ENCODE measurements at regions not wholly inside any gene's neighbourhood (a gene's known extent, or its start where the extent isn't known, plus 50 kb on each side); places are given as distances from the start of the nearest gene placed in this dataset.

- DNase-seq, result no peak
These were observed 177.3 kb upstream of the LYPLAL1 start for GRCh38 chr1:218996362-218996761.

GRCh38 chr1:219000005-219000404 is 173.7 kb upstream of the LYPLAL1 start:
- DNase-seq, result no peak

DNA sequence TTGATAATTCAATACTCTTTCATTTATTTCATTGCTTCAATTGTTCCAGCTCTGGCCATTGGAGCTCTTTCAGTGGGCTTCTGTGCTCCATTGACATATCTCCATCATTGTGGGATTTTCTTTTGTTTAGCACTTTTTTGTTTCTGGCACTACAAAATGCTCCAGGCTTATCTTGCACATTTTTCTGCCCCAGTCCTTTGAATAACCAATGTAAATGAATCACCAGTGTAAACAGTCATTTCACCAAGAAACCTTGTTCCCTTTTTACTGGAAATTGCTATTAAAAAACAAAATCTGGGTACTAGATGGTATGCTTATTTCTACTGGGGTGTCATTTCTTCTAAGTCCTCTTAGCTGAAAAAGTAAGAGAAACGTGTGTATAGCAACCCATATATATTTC is 173.0 kb upstream of the LYPLAL1 start:
- no peak for DNase-seq

DNA sequence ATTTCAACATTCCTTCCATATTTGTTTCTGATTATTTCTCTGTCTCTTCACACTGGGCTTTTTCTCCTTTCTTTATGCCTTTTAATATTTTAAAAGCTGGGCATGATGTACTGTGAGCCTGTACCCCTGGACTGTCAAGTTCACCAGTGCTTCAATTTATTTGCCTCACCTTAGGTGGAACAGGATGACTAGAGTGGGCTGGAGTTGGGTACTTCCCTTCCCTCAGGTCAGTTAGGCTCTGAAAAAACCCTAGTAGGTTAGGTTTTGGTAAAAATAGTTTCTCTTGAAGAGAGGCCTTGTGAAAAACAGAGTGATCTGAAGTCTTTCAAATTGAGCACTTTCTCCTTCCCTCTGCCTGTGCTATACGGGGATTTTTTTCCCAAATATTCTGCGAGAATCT is 163.0 kb upstream of the LYPLAL1 start:
- DNase-seq, result no peak

GRCh38 chr1:219020386-219020785 is 153.3 kb upstream of the LYPLAL1 start:
- no peak for DNase-seq

GRCh38 chr1:219020846-219021245 is 152.8 kb upstream of the LYPLAL1 start:
- no peak for DNase-seq

DNA sequence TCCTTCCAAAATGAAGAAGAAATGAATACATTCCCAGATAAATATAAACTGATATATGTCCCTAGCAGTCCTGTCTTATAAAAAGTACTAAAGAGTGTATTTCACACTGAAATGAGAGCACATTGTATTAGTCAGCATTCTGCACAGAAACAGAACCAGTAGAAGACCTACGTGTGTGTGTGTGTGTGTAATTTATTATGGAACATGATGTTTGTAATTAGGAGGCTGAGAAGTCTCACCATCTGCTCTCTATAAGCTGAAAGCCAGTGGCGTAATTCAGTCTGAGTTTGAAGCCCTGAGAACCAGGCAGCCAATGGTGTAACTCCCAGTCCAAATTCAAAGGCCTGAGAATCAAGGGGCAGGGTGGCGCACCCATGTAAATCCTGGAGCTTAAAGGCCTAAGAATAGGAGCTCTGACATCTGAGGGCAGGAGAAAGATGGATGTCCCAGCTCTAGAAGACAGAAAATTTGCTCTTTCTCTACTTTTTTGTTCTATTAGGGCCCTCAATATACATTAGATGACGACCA is 146.5 kb upstream of the LYPLAL1 start:
- no peak for DNase-seq

- DNase-seq, result no peak
These were observed 141.9 kb upstream of the LYPLAL1 start for GRCh38 chr1:219031809-219032208.

GRCh38 chr1:219038398-219038797 is 135.3 kb upstream of the LYPLAL1 start:
- DNase-seq, result no peak

DNA sequence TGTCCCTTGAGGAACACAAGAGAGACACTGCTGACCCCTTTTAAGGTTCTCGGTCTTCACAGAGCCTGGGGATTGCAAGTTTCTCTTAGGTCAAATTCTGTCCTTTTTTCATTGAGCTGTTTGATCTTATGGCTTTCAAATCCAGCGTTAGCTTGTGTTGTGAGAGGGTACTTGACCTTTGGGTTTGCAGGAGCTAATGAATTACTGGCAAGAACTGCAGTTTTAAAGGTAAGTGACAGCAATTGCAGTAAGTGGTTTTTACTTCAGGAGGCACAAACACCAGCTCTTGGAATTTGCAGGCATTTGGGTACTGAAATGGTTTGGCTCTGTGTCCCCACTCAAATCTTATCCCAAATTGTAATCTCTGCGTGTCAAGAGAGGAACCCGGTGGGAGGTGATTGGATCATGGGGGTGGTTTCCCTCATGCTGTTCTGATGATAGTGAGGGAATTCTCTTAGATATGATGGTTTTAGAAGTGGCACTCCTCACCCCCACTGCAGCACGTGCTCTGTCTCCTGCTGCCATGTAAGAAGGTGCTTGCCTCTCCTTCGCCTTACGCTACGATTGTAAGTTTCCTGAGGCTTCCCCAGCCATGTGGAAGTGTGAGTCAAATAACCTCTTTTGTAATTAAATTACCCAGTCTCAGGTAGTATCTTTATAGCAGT is 134.5 kb upstream of the LYPLAL1 start:
- no peak for DNase-seq

DNA sequence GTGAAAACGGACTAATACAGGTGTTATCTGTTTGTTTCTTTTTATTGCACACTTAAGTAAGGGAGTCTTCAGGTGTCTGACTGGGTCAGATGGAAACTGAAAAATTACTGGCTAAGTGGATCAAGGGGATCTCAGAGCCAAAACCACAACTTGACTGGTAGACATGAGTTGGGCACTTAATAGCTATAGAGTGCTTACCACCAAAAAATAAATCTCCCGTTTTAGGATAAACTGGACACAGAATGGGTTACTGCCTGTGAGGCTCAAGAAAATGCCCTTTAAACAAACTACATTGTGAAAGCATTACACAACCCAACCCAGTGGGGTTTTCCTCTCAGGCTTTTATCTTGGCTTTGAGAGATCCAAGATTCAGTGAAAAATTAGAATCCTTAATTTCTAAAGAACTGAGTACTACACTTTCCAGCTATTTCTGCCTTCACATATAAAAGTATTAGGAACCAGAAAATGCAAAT is 134.0 kb upstream of the LYPLAL1 start:
- no peak for DNase-seq

GRCh38 chr1:219040291-219040690 is 133.4 kb upstream of the LYPLAL1 start:
- DNase-seq, result no peak

DNA sequence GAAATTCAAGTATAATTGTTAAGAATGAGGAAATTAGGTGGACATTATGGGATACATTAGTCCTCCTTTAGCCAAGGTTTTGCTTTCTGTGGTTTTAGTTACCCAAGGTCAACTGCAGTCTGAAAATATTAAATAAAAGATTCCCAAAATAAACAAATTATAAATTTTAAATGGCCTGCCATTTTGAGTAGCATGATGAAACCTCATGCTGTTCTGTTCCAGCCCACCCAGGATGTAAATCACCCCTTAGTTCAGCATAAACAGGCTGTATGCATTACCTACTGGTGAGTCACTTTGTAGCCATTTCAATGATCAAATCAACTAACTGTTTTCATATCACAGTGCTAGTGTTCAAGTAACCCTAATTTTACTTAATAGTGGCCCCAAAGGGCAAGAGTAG is 132.5 kb upstream of the LYPLAL1 start:
- DNase-seq, result no peak

DNA sequence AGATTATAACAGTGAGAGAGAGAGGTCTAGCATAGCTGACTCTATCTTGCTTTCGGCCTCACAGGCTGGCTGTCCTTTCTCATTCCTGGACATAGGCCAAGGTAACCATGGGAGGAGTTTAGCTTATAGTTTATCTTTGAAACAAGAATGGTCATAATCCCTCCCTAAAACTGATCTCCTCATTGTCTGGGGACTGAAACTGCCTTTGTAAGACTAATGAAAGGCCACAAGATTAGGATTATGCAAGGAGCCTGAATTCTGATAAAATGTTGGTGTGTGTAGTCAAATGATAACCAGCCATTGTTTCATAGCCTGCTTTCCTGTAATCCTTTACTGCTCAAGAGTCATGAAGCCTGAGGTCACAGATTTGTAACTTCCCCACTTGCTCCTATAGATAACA is 131.9 kb upstream of the LYPLAL1 start:
- no peak for DNase-seq

GRCh38 chr1:219042769-219043168 is 130.9 kb upstream of the LYPLAL1 start:
- DNase-seq, result no peak

DNA sequence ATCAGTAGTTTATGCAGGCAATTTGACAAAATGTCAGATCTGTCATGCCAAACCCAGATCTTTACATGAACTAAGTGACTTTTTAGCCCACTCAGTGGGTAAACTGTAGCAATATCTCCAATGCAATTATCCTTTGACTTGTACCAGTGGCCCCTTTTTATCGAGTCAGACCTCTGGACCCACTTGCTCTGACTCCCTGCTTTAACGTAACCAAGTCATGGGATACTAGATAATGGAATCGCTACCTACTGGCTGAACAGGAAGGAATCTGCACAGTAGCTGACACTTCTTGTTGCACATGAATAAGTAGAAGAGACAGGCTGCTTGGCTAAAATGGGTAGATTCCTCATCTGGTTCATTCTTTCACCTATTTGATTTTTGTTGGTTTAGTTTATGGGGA is 128.4 kb upstream of the LYPLAL1 start:
- DNase-seq, result no peak

GRCh38 chr1:219049501-219049900 is 124.2 kb upstream of the LYPLAL1 start:
- no peak for DNase-seq

GRCh38 chr1:219050086-219050821 is 123.4 kb upstream of the LYPLAL1 start:
- DNase-seq, result no peak

GRCh38 chr1:219050822-219051125 is 122.9 kb upstream of the LYPLAL1 start:
- no peak for DNase-seq

DNA sequence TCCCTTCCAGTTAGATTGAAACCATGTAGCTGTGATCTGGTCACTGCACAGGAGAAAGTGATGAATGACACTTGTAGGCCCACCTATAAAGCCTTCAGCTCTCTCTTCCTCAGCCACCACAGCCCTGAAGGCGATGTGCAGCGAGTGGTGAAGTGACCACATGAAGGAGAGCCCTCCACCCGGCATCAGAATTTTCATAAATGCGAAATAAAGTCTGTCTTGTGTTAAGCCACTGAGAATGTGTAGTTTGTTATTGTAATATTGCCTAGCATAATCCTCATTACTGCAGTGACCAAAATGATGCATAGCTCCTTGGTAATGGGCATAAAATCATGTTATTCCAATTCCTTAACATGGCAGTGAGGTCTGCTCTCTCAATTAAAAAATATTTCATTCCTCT is 122.1 kb upstream of the LYPLAL1 start:
- no peak for DNase-seq

GRCh38 chr1:219058891-219059820 is 114.5 kb upstream of the LYPLAL1 start:
- DNase-seq, result no peak

DNA sequence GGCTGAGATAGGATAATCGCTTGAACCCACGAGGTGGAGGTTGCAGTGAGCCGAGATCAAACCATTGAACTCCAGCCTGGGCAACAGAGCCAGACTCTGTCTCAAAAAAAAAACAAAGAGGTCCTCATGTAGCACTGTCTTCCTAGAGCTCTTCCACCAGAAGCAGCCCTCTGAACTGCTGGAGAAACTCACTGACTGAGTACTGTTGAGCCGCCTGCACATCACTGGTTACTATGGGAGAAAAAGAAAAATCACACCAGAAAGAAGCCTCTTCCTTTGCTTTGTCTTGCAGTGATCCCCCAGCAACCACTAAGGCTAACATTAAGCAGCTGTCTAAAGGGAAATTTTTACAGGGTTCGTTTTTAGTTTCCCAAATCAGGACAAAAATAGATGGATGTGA is 112.9 kb upstream of the LYPLAL1 start:
- no peak for DNase-seq

DNA sequence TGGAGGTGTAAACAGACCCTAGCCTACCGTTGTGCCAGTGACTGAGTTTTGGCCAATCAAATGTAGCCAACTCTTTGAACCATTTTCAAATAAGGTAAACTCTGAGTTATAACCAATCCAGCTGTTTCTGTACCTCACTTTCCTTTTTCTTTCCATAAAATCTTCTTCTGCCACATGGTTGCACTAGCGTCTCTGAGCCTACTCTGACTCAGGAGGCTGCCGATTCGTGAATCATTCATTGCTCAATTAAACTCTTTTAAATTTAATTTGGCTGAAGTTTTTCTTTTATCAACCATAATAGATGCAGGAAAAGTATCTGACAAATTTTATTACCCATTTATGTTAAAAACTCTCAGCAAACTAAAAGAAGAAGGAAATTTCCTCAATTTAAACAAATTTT is 111.5 kb upstream of the LYPLAL1 start:
- DNase-seq, result no peak

Data from effector CD4-positive, alpha-beta T cell (primary cell).